ENCODE measurements at regions not wholly inside any gene's neighbourhood (a gene's known extent, or its start where the extent isn't known, plus 50 kb on each side); places are given as distances from the start of the nearest gene placed in this dataset.

GRCh38 chr6:50922579-50923525 lies 104.2 kb downstream of the TFAP2B start:
- DNase-seq (ENCODE audit: low read depth), result no peak
- no peak overlapping the region for H3K4me3 ChIP-seq (ENCODE audit: low read depth, low read length)
- TF ChIP-seq MYC (IDR thresholded peaks at IDR 0.05; ENCODE audit: low read depth, low read length), result no peak
- TF ChIP-seq CTCF (IDR thresholded peaks at IDR 0.05; ENCODE audit: low read depth, low read length), result no peak
- no peak for TF ChIP-seq MAX (IDR thresholded peaks at IDR 0.05; ENCODE audit: low read depth, low read length)
- TF ChIP-seq POLR2A (IDR thresholded peaks at IDR 0.05; ENCODE audit: extremely low read depth, insufficient read length), result no peak

- TF ChIP-seq POLR2A (IDR thresholded peaks at IDR 0.05; ENCODE audit: extremely low read depth, insufficient read length) (no peak), MAX (IDR thresholded peaks at IDR 0.05; ENCODE audit: low read depth, low read length) (no peak)
- no peak for DNase-seq (ENCODE audit: low read depth)
- no peak overlapping the region for H3K4me3 ChIP-seq (ENCODE audit: low read depth, low read length)
Observed at GRCh38 chr6:50924758-50925157, 106.1 kb downstream of the TFAP2B start.

GRCh38 chr6:50925548-50925947 lies 106.9 kb downstream of the TFAP2B start:
- no peak for TF ChIP-seq POLR2A (IDR thresholded peaks at IDR 0.05; ENCODE audit: extremely low read depth, insufficient read length)
- no peak overlapping the region for H3K4me3 ChIP-seq (ENCODE audit: low read depth, low read length)
- no peak for DNase-seq (ENCODE audit: low read depth)

GRCh38 chr6:50925981-50926380 lies 107.3 kb downstream of the TFAP2B start:
- DNase-seq (ENCODE audit: low read depth), result no peak
- TF ChIP-seq MAX (IDR thresholded peaks at IDR 0.05; ENCODE audit: low read depth, low read length) (no peak), CTCF (IDR thresholded peaks at IDR 0.05; ENCODE audit: low read depth, low read length) (no peak), POLR2A (IDR thresholded peaks at IDR 0.05; ENCODE audit: extremely low read depth, insufficient read length) (no peak), MYC (IDR thresholded peaks at IDR 0.05; ENCODE audit: low read depth, low read length) (no peak)
- no peak overlapping the region for H3K4me3 ChIP-seq (ENCODE audit: low read depth, low read length)

GRCh38 chr6:50927800-50928199 lies 109.1 kb downstream of the TFAP2B start:
- no peak overlapping the region for H3K4me3 ChIP-seq (ENCODE audit: low read depth, low read length)
- TF ChIP-seq CTCF (IDR thresholded peaks at IDR 0.05; ENCODE audit: low read depth, low read length) (no peak), MAX (IDR thresholded peaks at IDR 0.05; ENCODE audit: low read depth, low read length) (no peak), POLR2A (IDR thresholded peaks at IDR 0.05; ENCODE audit: extremely low read depth, insufficient read length) (no peak), MYC (IDR thresholded peaks at IDR 0.05; ENCODE audit: low read depth, low read length) (no peak)
- DNase-seq (ENCODE audit: low read depth), result no peak

- no peak for TF ChIP-seq POLR2A (IDR thresholded peaks at IDR 0.05; ENCODE audit: extremely low read depth, insufficient read length)
- no peak for TF ChIP-seq CTCF (IDR thresholded peaks at IDR 0.05; ENCODE audit: low read depth, low read length)
- no peak for TF ChIP-seq MAX (IDR thresholded peaks at IDR 0.05; ENCODE audit: low read depth, low read length)
- TF ChIP-seq MYC (IDR thresholded peaks at IDR 0.05; ENCODE audit: low read depth, low read length), result no peak
- no peak for DNase-seq (ENCODE audit: low read depth)
- no peak overlapping the region for H3K4me3 ChIP-seq (ENCODE audit: low read depth, low read length)
Observed at GRCh38 chr6:50929323-50929722, 110.7 kb downstream of the TFAP2B start.
